ENCODE measurements at regions not wholly inside any gene's neighbourhood (a gene's known extent, or its start where the extent isn't known, plus 50 kb on each side); places are given as distances from the start of the nearest gene placed in this dataset.
"Not testable (repeated sequence)": the region's sequence is repeated elsewhere in the genome, so short reads cannot be mapped to it uniquely, and the experiment has no call there.

DNA sequence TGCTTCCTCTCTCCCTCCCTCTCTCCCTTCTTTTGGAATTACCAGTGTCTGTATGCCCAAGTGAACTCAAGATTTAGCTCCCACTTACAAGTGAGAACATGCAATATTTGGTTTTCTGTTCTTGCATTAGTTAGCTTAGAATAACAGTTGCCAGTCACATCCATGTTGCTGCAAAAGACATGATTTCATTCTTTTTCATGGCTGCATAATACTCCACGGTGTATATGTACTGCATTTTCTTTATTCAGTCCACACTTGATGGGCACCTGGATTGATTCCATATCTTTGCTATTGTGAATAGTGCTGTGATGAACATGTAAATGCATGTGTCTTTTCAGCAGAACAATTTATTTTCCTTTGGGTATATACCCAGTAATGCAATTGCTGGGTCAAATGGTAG is 97.5 kb upstream of the GRAMD1B start:
- not testable (repeated sequence) for H3K4me1 Mint-ChIP-seq, H3K36me3 Mint-ChIP-seq
- H3K27me3 Mint-ChIP-seq: peaks cover 22% of the 10 kb centered on the region

GRCh38 chr11:123330948-123331347 is 99.1 kb upstream of the GRAMD1B start:
- peaks cover 21% of the 10 kb centered on the region for H3K27me3 Mint-ChIP-seq
- H3K4me1 Mint-ChIP-seq: no peaks in the 10 kb centered on the region
- DNase-seq: no peak
- no peak for ATAC-seq (ENCODE audit: low read depth)
- no peak overlapping the region for H3K4me3 Mint-ChIP-seq
- H3K9me3 Mint-ChIP-seq: peaks cover 6% of the 10 kb centered on the region
- POLR2A ChIA-PET: no interaction called here
- no peak overlapping the region for H3K27ac Mint-ChIP-seq
- H3K36me3 Mint-ChIP-seq: no peaks in the 10 kb centered on the region

More for the DNA sequence above, 97.5 kb upstream of the GRAMD1B start:
- POLR2A ChIA-PET; DNase-seq; H3K4me3 Mint-ChIP-seq; H3K27ac Mint-ChIP-seq; ATAC-seq (ENCODE audit: low read depth); H3K9me3 Mint-ChIP-seq: not testable (repeated sequence)

- Mint-ChIP-seq H3K36me3 (no peaks in the 10 kb centered on the region), H3K27ac (no peak overlapping the region), H3K27me3 (peaks cover 17% of the 10 kb centered on the region), H3K4me3 (no peak overlapping the region), H3K9me3 (peaks cover 5% of the 10 kb centered on the region), H3K4me1 (no peaks in the 10 kb centered on the region)
- DNase-seq (no peak), ATAC-seq (ENCODE audit: low read depth) (no peak)
- POLR2A ChIA-PET: no interaction called here
Observed at GRCh38 chr11:123330471-123330870, 99.6 kb upstream of the GRAMD1B start.

DNA sequence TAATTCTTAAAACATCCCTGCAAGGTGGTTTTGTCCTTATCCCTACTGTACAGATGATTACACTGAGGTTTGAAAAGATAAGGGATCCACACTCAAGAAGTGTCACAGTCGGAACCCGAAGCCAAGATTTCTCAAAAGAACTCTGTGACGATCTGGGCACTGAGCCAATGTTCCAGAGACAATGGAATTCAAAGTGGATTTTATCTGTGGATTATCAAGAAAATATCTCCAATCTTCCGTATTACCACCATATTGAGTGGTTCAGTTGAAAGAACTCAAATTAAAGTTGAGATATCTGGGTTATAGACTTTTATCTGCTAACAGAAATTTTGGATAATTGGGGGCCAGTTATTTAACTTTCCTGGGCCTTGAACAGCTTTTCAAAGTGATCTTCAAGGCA is 100.0 kb upstream of the GRAMD1B start:
- peaks cover 3% of the 10 kb centered on the region for H3K9me3 Mint-ChIP-seq
- H3K36me3 Mint-ChIP-seq: no peaks in the 10 kb centered on the region
- POLR2A ChIA-PET: no interaction called here
- no peak overlapping the region for H3K27ac Mint-ChIP-seq
- no peak for ATAC-seq (ENCODE audit: low read depth)
- no peaks in the 10 kb centered on the region for H3K4me1 Mint-ChIP-seq
- peaks cover 16% of the 10 kb centered on the region for H3K27me3 Mint-ChIP-seq
- DNase-seq: no peak
- no peak overlapping the region for H3K4me3 Mint-ChIP-seq

DNA sequence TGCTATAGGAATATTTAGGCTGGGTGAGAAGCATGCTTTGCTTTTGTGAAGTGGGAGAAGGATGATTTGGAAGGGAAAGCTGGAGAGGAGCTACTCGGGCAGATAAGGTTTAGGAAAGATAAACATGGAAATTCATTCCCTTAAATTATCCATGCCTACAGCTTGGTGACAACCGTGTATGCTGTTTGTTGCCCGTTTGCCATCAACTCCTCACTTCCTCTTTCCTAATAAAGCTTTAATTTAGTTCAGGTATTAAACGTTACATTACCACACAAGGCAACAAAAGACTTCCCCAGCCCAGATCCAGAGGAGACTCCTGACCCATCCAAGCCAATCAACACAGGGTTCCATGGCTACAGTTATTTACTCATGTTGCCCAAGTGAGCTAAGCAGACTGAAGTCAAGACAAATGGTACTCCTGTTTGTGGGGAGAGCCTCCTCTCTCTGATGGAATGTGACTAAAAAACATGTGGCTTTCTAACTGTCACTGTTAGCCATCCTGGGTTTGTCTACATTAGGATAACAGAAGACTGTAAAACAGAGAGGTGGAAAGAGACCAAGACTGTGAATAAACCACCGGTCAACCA is 101.7 kb upstream of the GRAMD1B start:
- H3K9me3 Mint-ChIP-seq: peaks cover 1% of the 10 kb centered on the region
- ATAC-seq (ENCODE audit: low read depth): no peak
- no peak overlapping the region for H3K27ac Mint-ChIP-seq
- H3K4me3 Mint-ChIP-seq: no peak overlapping the region
- POLR2A ChIA-PET: no interaction called here
- DNase-seq: no peak
- H3K36me3 Mint-ChIP-seq: no peaks in the 10 kb centered on the region
- peaks cover 13% of the 10 kb centered on the region for H3K27me3 Mint-ChIP-seq
- no peaks in the 10 kb centered on the region for H3K4me1 Mint-ChIP-seq

GRCh38 chr11:123325533-123325932 is 104.5 kb upstream of the GRAMD1B start:
- ATAC-seq (ENCODE audit: low read depth): no peak
- POLR2A ChIA-PET: no interaction called here
- no peak for DNase-seq
- Mint-ChIP-seq H3K36me3 (no peaks in the 10 kb centered on the region), H3K4me1 (no peaks in the 10 kb centered on the region), H3K27me3 (peaks cover 15% of the 10 kb centered on the region), H3K4me3 (no peak overlapping the region), H3K9me3 (no peaks in the 10 kb centered on the region), H3K27ac (no peak overlapping the region)

GRCh38 chr11:123323568-123323967 is 106.5 kb upstream of the GRAMD1B start:
- H3K4me3 Mint-ChIP-seq: no peak overlapping the region
- no peak for ATAC-seq (ENCODE audit: low read depth)
- H3K36me3 Mint-ChIP-seq: no peaks in the 10 kb centered on the region
- peaks cover 16% of the 10 kb centered on the region for H3K27me3 Mint-ChIP-seq
- no peak for DNase-seq
- H3K27ac Mint-ChIP-seq: no peak overlapping the region
- no peaks in the 10 kb centered on the region for H3K9me3 Mint-ChIP-seq
- POLR2A ChIA-PET: no interaction called here
- H3K4me1 Mint-ChIP-seq: no peaks in the 10 kb centered on the region

- DNase-seq (no peak), ATAC-seq (ENCODE audit: low read depth) (no peak)
- peaks cover 22% of the 10 kb centered on the region for H3K27me3 Mint-ChIP-seq
- H3K27ac Mint-ChIP-seq: no peak overlapping the region
- H3K36me3 Mint-ChIP-seq: no peaks in the 10 kb centered on the region
- POLR2A ChIA-PET: no interaction called here
- no peaks in the 10 kb centered on the region for H3K4me1 Mint-ChIP-seq
- H3K9me3 Mint-ChIP-seq: no peaks in the 10 kb centered on the region
- H3K4me3 Mint-ChIP-seq: no peak overlapping the region
Observed at GRCh38 chr11:123321636-123322035, 108.4 kb upstream of the GRAMD1B start.

DNA sequence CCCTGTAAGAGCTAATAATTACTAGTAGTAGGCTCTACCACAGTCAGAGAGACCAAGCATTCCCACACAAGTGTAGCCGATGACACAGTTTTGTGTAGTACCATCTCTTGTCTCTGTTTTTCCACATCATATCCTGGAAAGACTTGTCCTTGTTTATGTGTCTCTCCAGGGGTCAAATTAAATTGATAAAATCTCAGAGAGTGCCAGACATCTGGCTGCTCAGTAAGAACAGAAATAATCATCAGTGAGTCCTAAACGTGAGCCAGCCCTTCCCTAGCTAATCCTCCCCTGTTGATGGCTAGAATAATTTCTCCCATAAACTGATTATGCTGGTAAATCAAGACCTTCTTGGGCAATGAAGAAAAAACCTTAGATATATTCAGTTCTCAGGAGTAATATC is 111.4 kb upstream of the GRAMD1B start:
- POLR2A ChIA-PET: no interaction called here
- Mint-ChIP-seq H3K4me1 (no peaks in the 10 kb centered on the region), H3K4me3 (no peak overlapping the region), H3K9me3 (no peaks in the 10 kb centered on the region), H3K36me3 (no peaks in the 10 kb centered on the region), H3K27ac (no peak overlapping the region), H3K27me3 (peaks cover 22% of the 10 kb centered on the region)
- no peak for DNase-seq
- no peak for ATAC-seq (ENCODE audit: low read depth)

GRCh38 chr11:123318132-123318531 is 111.9 kb upstream of the GRAMD1B start:
- H3K9me3 Mint-ChIP-seq; H3K27ac Mint-ChIP-seq; H3K4me3 Mint-ChIP-seq; DNase-seq; H3K4me1 Mint-ChIP-seq; POLR2A ChIA-PET; ATAC-seq (ENCODE audit: low read depth); H3K36me3 Mint-ChIP-seq: not testable (repeated sequence)
- H3K27me3 Mint-ChIP-seq: peaks cover 24% of the 10 kb centered on the region

GRCh38 chr11:123316003-123316402 is 114.1 kb upstream of the GRAMD1B start:
- POLR2A ChIA-PET: no interaction called here
- no peak overlapping the region for H3K4me3 Mint-ChIP-seq
- ATAC-seq (ENCODE audit: low read depth) (no peak), DNase-seq (no peak)
- H3K9me3 Mint-ChIP-seq: no peaks in the 10 kb centered on the region
- no peak overlapping the region for H3K27ac Mint-ChIP-seq
- H3K27me3 Mint-ChIP-seq: peaks cover 22% of the 10 kb centered on the region
- no peaks in the 10 kb centered on the region for H3K36me3 Mint-ChIP-seq
- H3K4me1 Mint-ChIP-seq: no peaks in the 10 kb centered on the region

GRCh38 chr11:123314972-123315371 is 115.1 kb upstream of the GRAMD1B start:
- H3K27me3 Mint-ChIP-seq: peaks cover 16% of the 10 kb centered on the region
- ATAC-seq (ENCODE audit: low read depth) (no peak), DNase-seq (no peak)
- POLR2A ChIA-PET: no interaction called here
- H3K36me3 Mint-ChIP-seq: no peaks in the 10 kb centered on the region
- no peak overlapping the region for H3K27ac Mint-ChIP-seq
- no peaks in the 10 kb centered on the region for H3K9me3 Mint-ChIP-seq
- no peaks in the 10 kb centered on the region for H3K4me1 Mint-ChIP-seq
- no peak overlapping the region for H3K4me3 Mint-ChIP-seq

DNA sequence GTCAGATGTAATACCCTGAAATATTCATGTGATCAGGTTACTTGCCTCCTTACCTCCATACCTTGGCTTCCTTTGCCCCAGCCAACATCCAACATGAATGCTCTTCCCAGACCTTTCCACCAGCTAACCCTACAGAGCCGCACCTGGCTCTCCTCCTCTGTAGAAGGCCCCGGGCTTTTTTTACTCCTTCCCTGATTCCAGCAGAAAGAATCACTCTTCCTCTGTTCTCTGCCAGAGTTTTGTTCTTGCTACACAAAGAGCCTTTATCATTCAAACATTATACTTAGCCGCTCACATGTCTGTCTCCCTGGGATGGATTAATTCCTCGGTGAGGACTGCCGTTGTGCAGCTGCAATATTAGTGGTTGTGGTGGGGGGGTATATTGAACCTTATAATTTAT is 116.8 kb upstream of the GRAMD1B start:
- POLR2A ChIA-PET: no interaction called here
- no peak for ATAC-seq (ENCODE audit: low read depth)

DNA sequence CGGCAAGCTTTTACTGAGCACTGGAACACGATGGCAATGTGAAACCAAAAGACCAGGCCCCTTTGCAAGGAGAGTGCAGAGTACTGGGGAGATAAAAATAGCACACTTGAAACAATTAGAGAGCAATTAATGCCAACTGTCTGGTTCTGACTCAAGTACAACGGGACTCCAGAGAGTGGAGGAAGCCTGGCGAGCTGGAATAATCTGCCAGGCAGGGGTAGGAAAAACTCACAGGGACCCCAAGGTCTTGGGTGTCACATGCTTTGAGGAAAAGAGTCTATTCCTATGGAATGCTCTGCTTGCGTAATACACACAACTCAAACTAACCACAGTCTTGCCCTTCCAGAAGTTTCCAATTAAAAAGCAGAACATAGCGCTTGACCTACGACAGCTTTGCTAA is 113.0 kb upstream of the CLMP start:
- peaks cover 6% of the 10 kb centered on the region for H3K27me3 Mint-ChIP-seq
- H3K4me3 Mint-ChIP-seq: no peak overlapping the region
- no peak for ATAC-seq (ENCODE audit: low read depth)
- H3K27ac Mint-ChIP-seq: no peak overlapping the region
- no peaks in the 10 kb centered on the region for H3K9me3 Mint-ChIP-seq
- H3K36me3 Mint-ChIP-seq: no peaks in the 10 kb centered on the region
- peaks cover 30% of the 10 kb centered on the region for H3K4me1 Mint-ChIP-seq
- POLR2A ChIA-PET: no interaction called here
- no peak for DNase-seq

More for the DNA sequence above, 116.8 kb upstream of the GRAMD1B start:
- no peaks in the 10 kb centered on the region for H3K36me3 Mint-ChIP-seq
- no peak overlapping the region for H3K4me3 Mint-ChIP-seq
- no peak for DNase-seq
- no peak overlapping the region for H3K27ac Mint-ChIP-seq
- no peaks in the 10 kb centered on the region for H3K9me3 Mint-ChIP-seq
- peaks cover 13% of the 10 kb centered on the region for H3K27me3 Mint-ChIP-seq
- no peaks in the 10 kb centered on the region for H3K4me1 Mint-ChIP-seq

- POLR2A ChIA-PET: no interaction called here
- Mint-ChIP-seq H3K4me1 (peaks cover 36% of the 10 kb centered on the region), H3K9me3 (no peaks in the 10 kb centered on the region), H3K4me3 (no peak overlapping the region), H3K36me3 (no peaks in the 10 kb centered on the region), H3K27me3 (peaks cover 6% of the 10 kb centered on the region), H3K27ac (no peak overlapping the region)
- DNase-seq (no peak), ATAC-seq (ENCODE audit: low read depth) (no peak)
Observed at GRCh38 chr11:123307276-123307675, 112.2 kb upstream of the CLMP start.

All from activated naive CD8-positive, alpha-beta T cell treated with anti-CD3 and anti-CD28 coated beads, Interleukin-2, amount 10 ng/mL, durations not matched to agents 7 days and 5 days (primary cell).